ENCODE measurements at regions not wholly inside any gene's neighbourhood (a gene's known extent, or its start where the extent isn't known, plus 50 kb on each side); places are given as distances from the start of the nearest gene placed in this dataset.

DNA sequence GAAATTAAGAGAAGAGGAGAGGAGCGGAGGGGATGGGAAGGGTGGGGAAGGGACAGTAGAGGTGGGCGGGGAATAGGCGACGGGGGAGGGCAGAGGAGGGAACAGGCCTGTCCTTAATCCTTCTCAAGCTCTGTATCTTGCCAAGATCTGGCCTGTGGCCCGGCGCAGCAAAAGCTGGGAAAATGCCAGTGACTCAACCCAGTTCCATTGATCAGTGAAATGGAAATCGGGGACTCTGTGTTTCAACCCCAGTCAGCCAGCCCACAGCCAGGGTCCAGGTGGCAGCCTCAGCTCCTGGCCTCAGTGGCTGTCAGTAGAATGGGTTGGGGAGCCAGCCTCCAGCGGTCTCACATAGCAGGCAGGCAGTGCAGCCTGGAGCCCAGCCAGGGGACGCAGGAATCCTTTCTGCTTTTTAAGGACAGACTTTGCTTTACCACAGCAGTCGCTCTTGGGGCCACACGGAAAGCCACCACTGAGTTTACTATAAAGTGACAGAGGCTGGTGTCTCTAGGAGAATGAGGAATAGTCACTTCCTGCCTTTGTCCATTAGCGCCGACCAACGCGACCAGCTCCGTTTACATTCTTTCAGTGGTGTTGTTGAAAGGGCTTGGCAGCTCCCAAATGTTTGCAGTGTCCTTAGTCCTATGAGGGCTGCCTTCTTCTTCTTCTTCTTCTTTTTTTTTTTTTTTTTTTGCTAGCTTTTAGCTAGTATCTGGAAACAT is 128.0 kb downstream of the RIN2 start (continued):
- TF ChIP-seq, protein P1, sequence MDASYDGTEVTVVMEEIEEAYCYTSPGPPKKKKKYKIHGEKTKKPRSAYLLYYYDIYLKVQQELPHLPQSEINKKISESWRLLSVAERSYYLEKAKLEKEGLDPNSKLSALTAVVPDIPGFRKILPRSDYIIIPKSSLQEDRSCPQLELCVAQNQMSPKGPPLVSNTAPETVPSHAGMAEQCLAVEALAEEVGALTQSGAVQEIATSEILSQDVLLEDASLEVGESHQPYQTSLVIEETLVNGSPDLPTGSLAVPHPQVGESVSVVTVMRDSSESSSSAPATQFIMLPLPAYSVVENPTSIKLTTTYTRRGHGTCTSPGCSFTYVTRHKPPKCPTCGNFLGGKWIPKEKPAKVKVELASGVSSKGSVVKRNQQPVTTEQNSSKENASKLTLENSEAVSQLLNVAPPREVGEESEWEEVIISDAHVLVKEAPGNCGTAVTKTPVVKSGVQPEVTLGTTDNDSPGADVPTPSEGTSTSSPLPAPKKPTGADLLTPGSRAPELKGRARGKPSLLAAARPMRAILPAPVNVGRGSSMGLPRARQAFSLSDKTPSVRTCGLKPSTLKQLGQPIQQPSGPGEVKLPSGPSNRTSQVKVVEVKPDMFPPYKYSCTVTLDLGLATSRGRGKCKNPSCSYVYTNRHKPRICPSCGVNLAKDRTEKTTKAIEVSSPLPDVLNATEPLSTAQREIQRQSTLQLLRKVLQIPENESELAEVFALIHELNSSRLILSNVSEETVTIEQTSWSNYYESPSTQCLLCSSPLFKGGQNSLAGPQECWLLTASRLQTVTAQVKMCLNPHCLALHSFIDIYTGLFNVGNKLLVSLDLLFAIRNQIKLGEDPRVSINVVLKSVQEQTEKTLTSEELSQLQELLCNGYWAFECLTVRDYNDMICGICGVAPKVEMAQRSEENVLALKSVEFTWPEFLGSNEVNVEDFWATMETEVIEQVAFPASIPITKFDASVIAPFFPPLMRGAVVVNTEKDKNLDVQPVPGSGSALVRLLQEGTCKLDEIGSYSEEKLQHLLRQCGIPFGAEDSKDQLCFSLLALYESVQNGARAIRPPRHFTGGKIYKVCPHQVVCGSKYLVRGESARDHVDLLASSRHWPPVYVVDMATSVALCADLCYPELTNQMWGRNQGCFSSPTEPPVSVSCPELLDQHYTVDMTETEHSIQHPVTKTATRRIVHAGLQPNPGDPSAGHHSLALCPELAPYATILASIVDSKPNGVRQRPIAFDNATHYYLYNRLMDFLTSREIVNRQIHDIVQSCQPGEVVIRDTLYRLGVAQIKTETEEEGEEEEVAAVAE (CRISPR knock-in tag; IDR thresholded peaks at IDR 0.05; ENCODE audit: borderline replicate concordance): peak; percentile 60; the same call in 1 of the 2 replicates
- TF ChIP-seq ZKSCAN8 (CRISPR knock-in tag; IDR thresholded peaks at IDR 0.05; ENCODE audit: borderline replicate concordance): peak; percentile 72; the same call in 1 of the 2 replicates
- 0 out of 2 replicates have a peak, but pooled peaks have one; percentile 4 for TF ChIP-seq CEBPG (CRISPR knock-in tag; IDR thresholded peaks at IDR 0.05)
- TF ChIP-seq KDM4B (CRISPR knock-in tag; IDR thresholded peaks at IDR 0.05): 0 out of 2 replicates have a peak, but pooled peaks have one; percentile 18
- no peak for TF ChIP-seq MTF1 (CRISPR knock-in tag; IDR thresholded peaks at IDR 0.05)
- no peak for TF ChIP-seq ZSCAN22 (CRISPR knock-in tag; IDR thresholded peaks at IDR 0.05)
- TF ChIP-seq DR1 (CRISPR knock-in tag; IDR thresholded peaks at IDR 0.05): no peak
- no peak for TF ChIP-seq CHD4 (IDR thresholded peaks at IDR 0.05; ENCODE audit: borderline replicate concordance, low read length)
- 0 out of 2 replicates have a peak, but pooled peaks have one; percentile 51 for TF ChIP-seq MATR3 (CRISPR knock-in tag; IDR thresholded peaks at IDR 0.05)
- TF ChIP-seq, protein P2, sequence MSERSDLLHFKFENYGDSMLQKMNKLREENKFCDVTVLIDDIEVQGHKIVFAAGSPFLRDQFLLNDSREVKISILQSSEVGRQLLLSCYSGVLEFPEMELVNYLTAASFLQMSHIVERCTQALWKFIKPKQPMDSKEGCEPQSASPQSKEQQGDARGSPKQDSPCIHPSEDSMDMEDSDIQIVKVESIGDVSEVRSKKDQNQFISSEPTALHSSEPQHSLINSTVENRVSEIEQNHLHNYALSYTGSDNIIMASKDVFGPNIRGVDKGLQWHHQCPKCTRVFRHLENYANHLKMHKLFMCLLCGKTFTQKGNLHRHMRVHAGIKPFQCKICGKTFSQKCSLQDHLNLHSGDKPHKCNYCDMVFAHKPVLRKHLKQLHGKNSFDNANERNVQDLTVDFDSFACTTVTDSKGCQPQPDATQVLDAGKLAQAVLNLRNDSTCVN (CRISPR knock-in tag; IDR thresholded peaks at IDR 0.05; ENCODE audit: borderline replicate concordance): 0 out of 2 replicates have a peak, but pooled peaks have one; percentile 62
- TF ChIP-seq POLR2G (IDR thresholded peaks at IDR 0.05; ENCODE audit: low read depth, low read length): no peak
- TF ChIP-seq SIX1 (CRISPR knock-in tag; IDR thresholded peaks at IDR 0.05; ENCODE audit: borderline replicate concordance): 0 out of 2 replicates have a peak, but pooled peaks have one; percentile 10
- 0 out of 2 replicates have a peak, but pooled peaks have one; percentile 11 for TF ChIP-seq RFXAP (CRISPR knock-in tag; IDR thresholded peaks at IDR 0.05; ENCODE audit: borderline replicate concordance)
- no peak; the same call in 1 of the 2 replicates for TF ChIP-seq SOX13 (IDR thresholded peaks at IDR 0.05)
- TF ChIP-seq SOX13 (CRISPR knock-in tag; conservative IDR thresholded peaks at IDR 0.05 in 1 of 2, IDR thresholded peaks at IDR 0.05 in 1 of 2): peak in 1 of 2 experiments; percentile 36; a peak in 1 of 4 replicates
- 0 out of 2 replicates have a peak, but pooled peaks have one; percentile 33 for TF ChIP-seq AHR (CRISPR knock-in tag; IDR thresholded peaks at IDR 0.05)
- TF ChIP-seq ZNF891 (CRISPR knock-in tag; IDR thresholded peaks at IDR 0.05): peak; percentile 68; the same call in 1 of the 2 replicates
- peak; percentile 43; the same call in 1 of the 2 replicates for TF ChIP-seq HDAC2 (CRISPR knock-in tag; IDR thresholded peaks at IDR 0.05)
- 0 out of 2 replicates have a peak, but pooled peaks have one; percentile 26 for TF ChIP-seq KAT7 (CRISPR knock-in tag; IDR thresholded peaks at IDR 0.05; ENCODE audit: borderline replicate concordance)
- TF ChIP-seq KLF6 (CRISPR knock-in tag; IDR thresholded peaks at IDR 0.05): peak; percentile 21; the same call in 1 of the 2 replicates
- TF ChIP-seq ZNF263 (CRISPR knock-in tag; IDR thresholded peaks at IDR 0.05): 0 out of 2 replicates have a peak, but pooled peaks have one; percentile 11
- peak; percentile 30; the same call in 1 of the 2 replicates for TF ChIP-seq FOXK1 (CRISPR knock-in tag; IDR thresholded peaks at IDR 0.05; ENCODE audit: borderline replicate concordance, low read depth)
- 0 out of 2 replicates have a peak, but pooled peaks have one; percentile 27 for TF ChIP-seq BCL6 (CRISPR knock-in tag; IDR thresholded peaks at IDR 0.05)
- TF ChIP-seq ZNF12 (CRISPR knock-in tag; IDR thresholded peaks at IDR 0.05): no peak

Measured in HepG2 (cell line).